Activated CD4-positive, CD25-positive, alpha-beta regulatory T cell treated with anti-CD3 and anti-CD28 coated beads, Interleukin-2, amount 50 U/mL, for 24 hours (primary cell): ENCODE measurements at regions not wholly inside any gene's neighbourhood (a gene's known extent, or its start where the extent isn't known, plus 50 kb on each side); places are given as distances from the start of the nearest gene placed in this dataset.
"Not testable (repeated sequence)": the region's sequence is repeated elsewhere in the genome, so short reads cannot be mapped to it uniquely, and the experiment has no call there.

Experiments used
- ATAC-seq, 2 donors: fragments of 150-1000 bp; cut with Tn5 transposase; one replicate each; pipeline ENCODE4 v1.10.0; 2021; ENCODE audit warnings: mild to moderate bottlenecking in 1 of 2, moderate library complexity in 1 of 2

- no peak for ATAC-seq
Measured at GRCh38 chr5:44538797-44539601, 149.8 kb upstream of the FGF10 start.

- ATAC-seq: no peak
Measured at GRCh38 chr5:44536650-44537260, 147.5 kb upstream of the FGF10 start.

- ATAC-seq: no peak
Measured at GRCh38 chr5:44535621-44536020, 146.4 kb upstream of the FGF10 start.

GRCh38 chr5:44532981-44533380 lies 143.8 kb upstream of the FGF10 start:
- ATAC-seq: no peak

GRCh38 chr5:44531756-44532155 lies 142.5 kb upstream of the FGF10 start:
- ATAC-seq: not testable (repeated sequence)

- ATAC-seq: not testable (repeated sequence)
Measured at GRCh38 chr5:44530783-44531182, 141.6 kb upstream of the FGF10 start.

- ATAC-seq: no peak
Measured at GRCh38 chr5:44511596-44511995, 122.4 kb upstream of the FGF10 start.

- no peak for ATAC-seq
Measured at GRCh38 chr5:44506561-44506960, 117.3 kb upstream of the FGF10 start.

GRCh38 chr5:44499381-44499780 lies 110.2 kb upstream of the FGF10 start:
- ATAC-seq: no peak

GRCh38 chr5:44497606-44498005 lies 108.4 kb upstream of the FGF10 start:
- no peak for ATAC-seq

- no peak for ATAC-seq
Measured at GRCh38 chr5:44495280-44495679, 106.1 kb upstream of the FGF10 start.

- ATAC-seq: no peak
Measured at GRCh38 chr5:44489759-44490158, 100.5 kb upstream of the FGF10 start.

GRCh38 chr5:44486591-44486990 lies 97.4 kb upstream of the FGF10 start:
- no peak for ATAC-seq

GRCh38 chr5:44454002-44454401 lies 64.8 kb upstream of the FGF10 start:
- ATAC-seq: no peak

GRCh38 chr5:44446399-44446798 lies 57.2 kb upstream of the FGF10 start:
- ATAC-seq: no peak

GRCh38 chr5:44443172-44443571 lies 54.0 kb upstream of the FGF10 start:
- no peak for ATAC-seq

GRCh38 chr5:44441460-44441859 lies 52.2 kb upstream of the FGF10 start:
- no peak for ATAC-seq

GRCh38 chr5:44440186-44440585 lies 51.0 kb upstream of the FGF10 start:
- ATAC-seq: no peak
